Stimulated activated CD4-positive, alpha-beta T cell treated with anti-CD3 and anti-CD28 coated beads, Interleukin-4, amount 100 ng/mL, for 4 hours (primary cell): ENCODE measurements at regions not wholly inside any gene's neighbourhood (a gene's known extent, or its start where the extent isn't known, plus 50 kb on each side); places are given as distances from the start of the nearest gene placed in this dataset.

Experiments
- DNase-seq, 2 experiments: peaks; one replicate each; pipeline ENCODE4 v3.0.0-alpha.2; 2020

- DNase-seq: no peak
These were observed 251.0 kb downstream of the SAMD5 start for GRCh38 chr6:147759536-147759935.

GRCh38 chr6:147765541-147765940 lies 257.1 kb downstream of the SAMD5 start:
- no peak for DNase-seq

- DNase-seq: no peak
These were observed 260.5 kb downstream of the SAMD5 start for GRCh38 chr6:147768969-147769368.

- no peak for DNase-seq
These were observed 261.1 kb downstream of the SAMD5 start for GRCh38 chr6:147769496-147770087.

GRCh38 chr6:147770221-147770620 lies 261.7 kb downstream of the SAMD5 start:
- DNase-seq: no peak

- no peak for DNase-seq
These were observed 264.2 kb downstream of the SAMD5 start for GRCh38 chr6:147772724-147773123.

- DNase-seq: no peak
These were observed 266.4 kb downstream of the SAMD5 start for GRCh38 chr6:147774856-147775255.

GRCh38 chr6:147776631-147777213 lies 268.2 kb downstream of the SAMD5 start:
- no peak for DNase-seq

- no peak for DNase-seq
These were observed 271.1 kb downstream of the SAMD5 start for GRCh38 chr6:147779624-147780023.

- DNase-seq: no peak
These were observed 273.8 kb downstream of the SAMD5 start for GRCh38 chr6:147782302-147782701.

- no peak for DNase-seq
These were observed 275.9 kb downstream of the SAMD5 start for GRCh38 chr6:147784371-147784770.

GRCh38 chr6:147787417-147787816 lies 278.9 kb downstream of the SAMD5 start:
- DNase-seq: no peak

GRCh38 chr6:147789430-147789947 lies 281.0 kb downstream of the SAMD5 start:
- DNase-seq: no peak

- DNase-seq: no peak
These were observed 285.6 kb downstream of the SAMD5 start for GRCh38 chr6:147793871-147794643.

- DNase-seq: no peak
These were observed 294.0 kb downstream of the SAMD5 start for GRCh38 chr6:147802459-147802858.

- DNase-seq: no peak
These were observed 296.7 kb downstream of the SAMD5 start for GRCh38 chr6:147805155-147805554.

GRCh38 chr6:147806697-147807096 lies 298.2 kb downstream of the SAMD5 start:
- DNase-seq: no peak

GRCh38 chr6:147808640-147809039 lies 300.1 kb downstream of the SAMD5 start:
- no peak for DNase-seq

GRCh38 chr6:147811913-147812629 lies 303.6 kb downstream of the SAMD5 start:
- DNase-seq: no peak

GRCh38 chr6:147817042-147817689 lies 308.7 kb downstream of the SAMD5 start:
- no peak for DNase-seq

- no peak for DNase-seq
These were observed 312.0 kb downstream of the SAMD5 start for GRCh38 chr6:147820520-147820919.

GRCh38 chr6:147821295-147821897 lies 312.9 kb downstream of the SAMD5 start:
- no peak for DNase-seq
